K562 (cell line): ENCODE measurements at regions not wholly inside any gene's neighbourhood (a gene's known extent, or its start where the extent isn't known, plus 50 kb on each side); places are given as distances from the start of the nearest gene placed in this dataset.

Experiments used
- ATAC-seq: fragments of 200-7000 bp; cut with Tn5 transposase; 3 replicates; pipeline ENCODE4 v1.9.1; 2020; ENCODE audit warnings: moderate library complexity
- BruUV-seq: library from RNA; stranded (reverse); fragments of 400-500 nt; replicated peaks from 2 replicates; lab custom pipeline; 2021; lab: Mats Ljungman, UMichigan
- CTCF ChIA-PET: fragments of 300-600 bp; formaldehyde crosslinking; extraction: SDS; loops from one replicate; lab custom pipeline; 2021; ENCODE audit warnings: low intra/inter-chr PET ratio; lab: Yijun Ruan, JAX
- POLR2A ChIA-PET: fragments of 300-600, 350-650 bp; sonication (Branson Sonifier 250); formaldehyde crosslinking; extraction: SDS; loops from one replicate; lab custom pipeline; 2021; ENCODE audit warnings: antibody characterized with exemption, inconsistent platforms; lab: Yijun Ruan, JAX
- DNase-seq, 4 experiments: peaks; one replicate each; pipeline versions ENCODE4 v3.0.0 to v3.0.0-alpha.2; 2011 to 2018; ENCODE audit warnings: low spot score in 3 of 4, mixed read lengths in 3 of 4; ENCODE audit errors: extremely low read depth in 1 of 4
- FAIRE-seq: peaks from 2 replicates; lab custom pipeline; 2011; peaks lifted over from hg19 to GRCh38; lab: Jason Lieb, UNC
- H2AFZ ChIP-seq: 2 replicates; pipeline ENCODE4 v1.6.0; 2011; ENCODE audit warnings: low read depth, low read length, control low read depth, inconsistent platforms
- H3K27ac ChIP-seq: fragments of 200-600 bp; 3 replicates; pipeline ENCODE4 v1.8.0; 2011; ENCODE audit warnings: low read depth, mild to moderate bottlenecking, control low read depth, inconsistent platforms, low read length, moderate library complexity, mixed read lengths; ENCODE audit errors: extremely low read depth
- H3K27me3 ChIP-seq, 2 experiments: fragments of 300-600 bp in 1 of 2; 2 replicates in 1 of 2; 3 replicates in 1 of 2; pipeline versions ENCODE4 v1.6.0 to v1.8.0; 2011; ENCODE audit warnings: inconsistent platforms in 2 of 2, low read length in 2 of 2, mild to moderate bottlenecking in 1 of 2, mixed read lengths in 1 of 2, moderate library complexity in 1 of 2; ENCODE audit not compliant: control insufficient read depth in 2 of 2, insufficient read depth in 2 of 2
- H3K36me3 ChIP-seq: fragments of 300-600 bp; 3 replicates; pipeline ENCODE4 v1.8.0; 2011; ENCODE audit warnings: mild to moderate bottlenecking, low read length, inconsistent platforms; ENCODE audit not compliant: control insufficient read depth, insufficient read depth
- H3K4me1 ChIP-seq, 2 experiments: fragments of 200-600 bp in 1 of 2; replicated peaks in 1 of 2; 2 replicates in 1 of 2; 3 replicates in 1 of 2; pipeline versions ENCODE4 v1.5.1 to v1.8.0; 2011; ENCODE audit warnings: inconsistent platforms in 2 of 2, low read length in 2 of 2, mild to moderate bottlenecking in 1 of 2, mixed read lengths in 1 of 2, moderate library complexity in 1 of 2; ENCODE audit not compliant: control insufficient read depth in 2 of 2, insufficient read depth in 2 of 2
- H3K4me2 ChIP-seq: 2 replicates; pipeline ENCODE4 v1.6.1; 2011; ENCODE audit warnings: low read length, control low read depth, inconsistent platforms, mixed read lengths; ENCODE audit not compliant: insufficient read depth
- H3K4me3 ChIP-seq: fragments of 200-600 bp; sonication (generic), shearing (Covaris generic); 2 replicates; pipeline ENCODE4 v1.5.1; 2016; ENCODE audit warnings: control low read depth, inconsistent platforms
- H3K79me2 ChIP-seq: fragments of 200-600 bp; 3 replicates; pipeline ENCODE4 v1.8.0; 2011; ENCODE audit warnings: low read length, inconsistent platforms; ENCODE audit not compliant: control insufficient read depth, insufficient read depth
- H3K9ac ChIP-seq, 2 experiments: 2 replicates each; pipeline versions ENCODE4 v1.6.0 to v1.6.1; 2011; ENCODE audit warnings: low read depth in 2 of 2, low read length in 2 of 2, control low read depth in 1 of 2, inconsistent platforms in 1 of 2, mild to moderate bottlenecking in 1 of 2, mixed read lengths in 1 of 2; ENCODE audit not compliant: insufficient read depth in 1 of 2
- H3K9me1 ChIP-seq: one replicate; pipeline ENCODE4 v1.6.0; 2011; ENCODE audit warnings: inconsistent platforms, mild to moderate bottlenecking, low read length, moderate library complexity; ENCODE audit not compliant: control insufficient read depth, insufficient read depth
- H3K9me3 ChIP-seq: replicated peaks from 2 replicates; pipeline ENCODE4 v1.5.1; 2011; ENCODE audit warnings: low read depth, low read length, inconsistent platforms; ENCODE audit not compliant: control insufficient read depth, insufficient read depth
- H4K20me1 ChIP-seq: replicated peaks from 2 replicates; pipeline ENCODE4 v1.6.1; 2011; ENCODE audit warnings: low read length, inconsistent platforms, mixed read lengths; ENCODE audit not compliant: control insufficient read depth, insufficient read depth
- ASH1L ChIP-seq: fragments of 450-650 bp; IDR thresholded peaks from 2 replicates; pipeline ENCODE4 v1.6.1; 2018; ENCODE audit warnings: borderline replicate concordance, mild to moderate bottlenecking, low read depth; ENCODE audit not compliant: partially characterized antibody
- CBX2 ChIP-seq: fragments of 200-600 bp; sonication (generic); IDR thresholded peaks from one replicate; pipeline ENCODE4 v1.6.1; 2012; ENCODE audit warnings: mild to moderate bottlenecking, low read length, inconsistent platforms; ENCODE audit not compliant: insufficient read depth, poor library complexity, severe bottlenecking
- CREB3L1 ChIP-seq: fragments of 450-650 bp; IDR thresholded peaks from 2 replicates; pipeline ENCODE4 v1.6.1; 2014; ENCODE audit warnings: low read depth, mild to moderate bottlenecking, moderate library complexity, borderline replicate concordance
- DDX20 ChIP-seq: fragments of 450-650 bp; IDR thresholded peaks from 2 replicates; pipeline ENCODE4 v1.6.1; 2016; ENCODE audit warnings: missing genetic modification characterization, low read depth, mild to moderate bottlenecking, missing compliant biosample characterization, moderate library complexity
- FOXM1 ChIP-seq, 2 experiments: fragments of 450-650 bp in 1 of 2; sonication (generic) in 1 of 2; formaldehyde crosslinking in 1 of 2; IDR thresholded peaks; 2 replicates each; pipeline versions ENCODE4 v1.6.1 to v1.9.0; 2017 to 2022; ENCODE audit warnings: low read depth in 2 of 2, mild to moderate bottlenecking in 2 of 2, missing genetic modification reagents in 1 of 2, moderate library complexity in 1 of 2
- HES1 ChIP-seq: fragments of 450-650 bp; IDR thresholded peaks from 2 replicates; pipeline ENCODE4 v1.6.1; 2016; ENCODE audit warnings: low read depth, mild to moderate bottlenecking, moderate library complexity
- HNRNPH1 ChIP-seq: fragments of 200-400 bp; formaldehyde crosslinking; optimal IDR thresholded peaks from 2 replicates; pipeline ENCODE3; 2017; ENCODE audit warnings: low read depth, mild to moderate bottlenecking, low read length, moderate library complexity
- MCM2 ChIP-seq: fragments of 450-650 bp; IDR thresholded peaks from 2 replicates; pipeline ENCODE4 v1.6.1; 2017; ENCODE audit warnings: low read depth, mild to moderate bottlenecking
- RBM14 ChIP-seq: fragments of 200-400 bp; formaldehyde crosslinking; IDR thresholded peaks from 2 replicates; pipeline ENCODE4 v1.6.1; 2018; ENCODE audit warnings: low read depth, mild to moderate bottlenecking, low read length, moderate library complexity, borderline replicate concordance; ENCODE audit not compliant: insufficient read depth
- RHOXF2B ChIP-seq: fragments of 250-450 bp; sonication (Bioruptor Pico); conservative IDR thresholded peaks from 2 replicates; pipeline ENCODE4 v1.5.1; 2021
- SMAD3 ChIP-seq: fragments of 450-650 bp; formaldehyde crosslinking; conservative IDR thresholded peaks from 2 replicates; pipeline ENCODE4 v1.4.0; 2020; ENCODE audit warnings: mild to moderate bottlenecking
- SRSF3 ChIP-seq: fragments of 200-400 bp; formaldehyde crosslinking; IDR thresholded peaks from 2 replicates; pipeline ENCODE4 v1.6.1; 2016; ENCODE audit warnings: mild to moderate bottlenecking, low read length, moderate library complexity; ENCODE audit not compliant: insufficient read depth
- TSHZ1 ChIP-seq: fragments of 250-450 bp; sonication (Bioruptor Pico); IDR thresholded peaks from 2 replicates; pipeline ENCODE4 v1.4.0; 2020; ENCODE audit warnings: mild to moderate bottlenecking, moderate library complexity
- ZNF830 ChIP-seq: fragments of 250-450 bp; sonication (Bioruptor Pico); IDR thresholded peaks from 2 replicates; pipeline ENCODE4 v1.5.0; 2021; ENCODE audit warnings: mild to moderate bottlenecking
- WGBS: fragments of 100-300 bp; shearing (Covaris generic); methylation state at CpG from one replicate; pipeline ENCODE4 v1.1.6; 2016; ENCODE audit warnings: low coverage, mixed read lengths; ENCODE audit not compliant: insufficient coverage; ENCODE audit errors: missing lambda C conversion rate; 5-methylcytosine and 5-hydroxymethylcytosine counted together
- in situ Hi-C: fragments of 300-500 bp; cut with MboI; formaldehyde crosslinking; loops from 4 replicates; pipeline ENCODE4 v1.15.0; 2018; ENCODE audit warnings: inconsistent platforms, mixed read lengths
- intact Hi-C: fragments of 100-400 bp; cut with micrococcal nuclease; formaldehyde crosslinking; loops from 2 replicates; pipeline ENCODE4 v1.14.2; 2022

- no peak for TF ChIP-seq CREB3L1
- no peak for TF ChIP-seq RBM14
- TF ChIP-seq ZNF830 (CRISPR knock-in tag): no peak
These were observed 1674.0 kb upstream of the PCDH7 start (continued) for GRCh38 chr4:29046186-29046585.

- no peak for FAIRE-seq
- Histone ChIP-seq H3K4me1 (no peaks in the 10 kb centered on the region), H3K4me2 (no peak overlapping the region), H3K9ac (no peak overlapping the region), H3K27me3 (no peaks in the 10 kb centered on the region), H3K9me3 (no peaks in the 10 kb centered on the region), H2AFZ (no peak overlapping the region), H3K4me3 (no peak overlapping the region), H3K27ac (no peak overlapping the region), H3K79me2 (no peaks in the 10 kb centered on the region), H3K9me1 (no peaks in the 10 kb centered on the region), H4K20me1 (no peaks in the 10 kb centered on the region), H3K36me3 (no peaks in the 10 kb centered on the region)
- ChIA-PET CTCF (no interaction called here), POLR2A (no interaction called here)
- BruUV-seq: no TSS peak
- DNase-seq: no peak
- ATAC-seq: no peak
- in situ Hi-C loops (no loop called here), intact Hi-C loops (no loop called here)
- WGBS: 3% methylated on average over 2 of the region's 2 CpGs
- TF ChIP-seq FOXM1 (IDR thresholded peaks at IDR 0.05; ENCODE audit: low read depth): no peak
- no peak for TF ChIP-seq FOXM1 (CRISPR knock-in tag; IDR thresholded peaks at IDR 0.05; ENCODE audit: low read depth)
- no peak for TF ChIP-seq ASH1L
- TF ChIP-seq RHOXF2B (CRISPR knock-in tag): no peak
- TF ChIP-seq CBX2: no peak
- no peak for TF ChIP-seq DDX20 (tag)
- no peak for TF ChIP-seq SRSF3
- no peak for TF ChIP-seq TSHZ1
- TF ChIP-seq HNRNPH1: no peak
- no peak for TF ChIP-seq MCM2
- no peak for TF ChIP-seq HES1
- TF ChIP-seq SMAD3 (CRISPR knock-in tag): no peak
These were observed 1673.4 kb upstream of the PCDH7 start for GRCh38 chr4:29046781-29047180.
